ENCODE measurements at regions not wholly inside any gene's neighbourhood (a gene's known extent, or its start where the extent isn't known, plus 50 kb on each side); places are given as distances from the start of the nearest gene placed in this dataset.

DNA sequence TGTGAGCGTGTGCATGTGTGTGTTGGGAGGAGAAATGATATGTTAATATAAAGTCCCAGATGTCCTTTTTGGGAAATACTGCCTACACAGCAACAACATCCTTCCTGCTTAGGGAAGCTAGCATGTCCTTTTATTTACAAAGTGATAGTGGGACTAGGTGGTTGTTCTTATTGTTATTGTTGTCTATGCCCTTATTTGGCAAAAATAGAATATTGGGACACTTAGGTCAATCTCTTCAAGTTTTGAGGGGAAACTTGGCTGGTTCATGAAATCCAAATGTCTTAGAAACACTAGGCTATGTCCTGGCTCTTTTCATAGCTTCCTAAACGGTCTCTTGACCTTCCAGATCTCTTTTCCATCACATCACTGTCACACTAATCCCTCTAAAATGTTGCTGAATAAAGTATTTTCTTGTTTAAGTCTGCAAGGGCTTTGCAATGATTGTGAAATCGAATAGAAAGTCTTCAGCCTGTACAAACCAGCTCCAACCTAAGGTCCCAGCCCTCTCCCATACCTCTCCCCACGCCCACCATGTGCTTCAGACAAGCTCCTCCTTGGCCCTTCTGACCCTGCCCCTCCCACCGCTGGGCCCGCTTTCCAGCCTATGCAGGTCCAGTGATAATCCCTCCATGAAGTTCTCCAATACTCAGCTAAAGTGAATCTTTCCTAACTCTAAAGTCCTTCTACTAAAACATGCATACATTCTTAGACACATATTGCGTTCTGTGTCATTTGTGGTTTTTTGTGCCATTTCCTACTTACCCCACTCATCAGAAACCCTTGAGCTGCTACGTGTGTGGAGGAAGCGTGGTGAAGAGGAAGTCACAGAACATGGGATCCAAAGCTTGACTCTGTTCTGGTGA, 205.1 kb downstream of the LY86 start (continued):
- TF ChIP-seq, protein P1, sequence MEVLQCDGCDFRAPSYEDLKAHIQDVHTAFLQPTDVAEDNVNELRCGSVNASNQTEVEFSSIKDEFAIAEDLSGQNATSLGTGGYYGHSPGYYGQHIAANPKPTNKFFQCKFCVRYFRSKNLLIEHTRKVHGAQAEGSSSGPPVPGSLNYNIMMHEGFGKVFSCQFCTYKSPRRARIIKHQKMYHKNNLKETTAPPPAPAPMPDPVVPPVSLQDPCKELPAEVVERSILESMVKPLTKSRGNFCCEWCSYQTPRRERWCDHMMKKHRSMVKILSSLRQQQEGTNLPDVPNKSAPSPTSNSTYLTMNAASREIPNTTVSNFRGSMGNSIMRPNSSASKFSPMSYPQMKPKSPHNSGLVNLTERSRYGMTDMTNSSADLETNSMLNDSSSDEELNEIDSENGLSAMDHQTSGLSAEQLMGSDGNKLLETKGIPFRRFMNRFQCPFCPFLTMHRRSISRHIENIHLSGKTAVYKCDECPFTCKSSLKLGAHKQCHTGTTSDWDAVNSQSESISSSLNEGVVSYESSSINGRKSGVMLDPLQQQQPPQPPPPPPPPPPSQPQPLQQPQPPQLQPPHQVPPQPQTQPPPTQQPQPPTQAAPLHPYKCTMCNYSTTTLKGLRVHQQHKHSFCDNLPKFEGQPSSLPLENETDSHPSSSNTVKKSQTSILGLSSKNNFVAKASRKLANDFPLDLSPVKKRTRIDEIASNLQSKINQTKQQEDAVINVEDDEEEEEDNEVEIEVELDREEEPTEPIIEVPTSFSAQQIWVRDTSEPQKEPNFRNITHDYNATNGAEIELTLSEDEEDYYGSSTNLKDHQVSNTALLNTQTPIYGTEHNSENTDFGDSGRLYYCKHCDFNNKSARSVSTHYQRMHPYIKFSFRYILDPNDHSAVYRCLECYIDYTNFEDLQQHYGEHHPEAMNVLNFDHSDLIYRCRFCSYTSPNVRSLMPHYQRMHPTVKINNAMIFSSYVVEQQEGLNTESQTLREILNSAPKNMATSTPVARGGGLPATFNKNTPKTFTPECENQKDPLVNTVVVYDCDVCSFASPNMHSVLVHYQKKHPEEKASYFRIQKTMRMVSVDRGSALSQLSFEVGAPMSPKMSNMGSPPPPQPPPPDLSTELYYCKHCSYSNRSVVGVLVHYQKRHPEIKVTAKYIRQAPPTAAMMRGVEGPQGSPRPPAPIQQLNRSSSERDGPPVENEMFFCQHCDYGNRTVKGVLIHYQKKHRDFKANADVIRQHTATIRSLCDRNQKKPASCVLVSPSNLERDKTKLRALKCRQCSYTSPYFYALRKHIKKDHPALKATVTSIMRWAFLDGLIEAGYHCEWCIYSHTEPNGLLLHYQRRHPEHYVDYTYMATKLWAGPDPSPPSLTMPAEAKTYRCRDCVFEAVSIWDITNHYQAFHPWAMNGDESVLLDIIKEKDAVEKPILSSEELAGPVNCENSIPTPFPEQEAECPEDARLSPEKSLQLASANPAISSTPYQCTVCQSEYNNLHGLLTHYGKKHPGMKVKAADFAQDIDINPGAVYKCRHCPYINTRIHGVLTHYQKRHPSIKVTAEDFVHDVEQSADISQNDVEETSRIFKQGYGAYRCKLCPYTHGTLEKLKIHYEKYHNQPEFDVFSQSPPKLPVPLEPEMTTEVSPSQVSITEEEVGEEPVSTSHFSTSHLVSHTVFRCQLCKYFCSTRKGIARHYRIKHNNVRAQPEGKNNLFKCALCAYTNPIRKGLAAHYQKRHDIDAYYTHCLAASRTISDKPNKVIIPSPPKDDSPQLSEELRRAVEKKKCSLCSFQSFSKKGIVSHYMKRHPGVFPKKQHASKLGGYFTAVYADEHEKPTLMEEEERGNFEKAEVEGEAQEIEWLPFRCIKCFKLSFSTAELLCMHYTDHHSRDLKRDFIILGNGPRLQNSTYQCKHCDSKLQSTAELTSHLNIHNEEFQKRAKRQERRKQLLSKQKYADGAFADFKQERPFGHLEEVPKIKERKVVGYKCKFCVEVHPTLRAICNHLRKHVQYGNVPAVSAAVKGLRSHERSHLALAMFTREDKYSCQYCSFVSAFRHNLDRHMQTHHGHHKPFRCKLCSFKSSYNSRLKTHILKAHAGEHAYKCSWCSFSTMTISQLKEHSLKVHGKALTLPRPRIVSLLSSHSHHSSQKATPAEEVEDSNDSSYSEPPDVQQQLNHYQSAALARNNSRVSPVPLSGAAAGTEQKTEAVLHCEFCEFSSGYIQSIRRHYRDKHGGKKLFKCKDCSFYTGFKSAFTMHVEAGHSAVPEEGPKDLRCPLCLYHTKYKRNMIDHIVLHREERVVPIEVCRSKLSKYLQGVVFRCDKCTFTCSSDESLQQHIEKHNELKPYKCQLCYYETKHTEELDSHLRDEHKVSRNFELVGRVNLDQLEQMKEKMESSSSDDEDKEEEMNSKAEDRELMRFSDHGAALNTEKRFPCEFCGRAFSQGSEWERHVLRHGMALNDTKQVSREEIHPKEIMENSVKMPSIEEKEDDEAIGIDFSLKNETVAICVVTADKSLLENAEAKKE (CRISPR knock-in tag; IDR thresholded peaks at IDR 0.05): no peak
- TF ChIP-seq ZNF114 (CRISPR knock-in tag; IDR thresholded peaks at IDR 0.05) (no peak), ZNF331 (CRISPR knock-in tag; IDR thresholded peaks at IDR 0.05; ENCODE audit: low read depth) (no peak), CREB1 (CRISPR knock-in tag; IDR thresholded peaks at IDR 0.05; ENCODE audit: low read depth) (no peak), EZH2 (IDR thresholded peaks at IDR 0.05; ENCODE audit: low read depth, unreplicated experiment) (no peak), POLR2AphosphoS5 (IDR thresholded peaks at IDR 0.05; ENCODE audit: low read depth) (no peak)
- TF ChIP-seq, protein P2, sequence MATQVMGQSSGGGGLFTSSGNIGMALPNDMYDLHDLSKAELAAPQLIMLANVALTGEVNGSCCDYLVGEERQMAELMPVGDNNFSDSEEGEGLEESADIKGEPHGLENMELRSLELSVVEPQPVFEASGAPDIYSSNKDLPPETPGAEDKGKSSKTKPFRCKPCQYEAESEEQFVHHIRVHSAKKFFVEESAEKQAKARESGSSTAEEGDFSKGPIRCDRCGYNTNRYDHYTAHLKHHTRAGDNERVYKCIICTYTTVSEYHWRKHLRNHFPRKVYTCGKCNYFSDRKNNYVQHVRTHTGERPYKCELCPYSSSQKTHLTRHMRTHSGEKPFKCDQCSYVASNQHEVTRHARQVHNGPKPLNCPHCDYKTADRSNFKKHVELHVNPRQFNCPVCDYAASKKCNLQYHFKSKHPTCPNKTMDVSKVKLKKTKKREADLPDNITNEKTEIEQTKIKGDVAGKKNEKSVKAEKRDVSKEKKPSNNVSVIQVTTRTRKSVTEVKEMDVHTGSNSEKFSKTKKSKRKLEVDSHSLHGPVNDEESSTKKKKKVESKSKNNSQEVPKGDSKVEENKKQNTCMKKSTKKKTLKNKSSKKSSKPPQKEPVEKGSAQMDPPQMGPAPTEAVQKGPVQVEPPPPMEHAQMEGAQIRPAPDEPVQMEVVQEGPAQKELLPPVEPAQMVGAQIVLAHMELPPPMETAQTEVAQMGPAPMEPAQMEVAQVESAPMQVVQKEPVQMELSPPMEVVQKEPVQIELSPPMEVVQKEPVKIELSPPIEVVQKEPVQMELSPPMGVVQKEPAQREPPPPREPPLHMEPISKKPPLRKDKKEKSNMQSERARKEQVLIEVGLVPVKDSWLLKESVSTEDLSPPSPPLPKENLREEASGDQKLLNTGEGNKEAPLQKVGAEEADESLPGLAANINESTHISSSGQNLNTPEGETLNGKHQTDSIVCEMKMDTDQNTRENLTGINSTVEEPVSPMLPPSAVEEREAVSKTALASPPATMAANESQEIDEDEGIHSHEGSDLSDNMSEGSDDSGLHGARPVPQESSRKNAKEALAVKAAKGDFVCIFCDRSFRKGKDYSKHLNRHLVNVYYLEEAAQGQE (IDR thresholded peaks at IDR 0.05; ENCODE audit: unreplicated experiment): no peak
